Chondrocyte (in vitro differentiated cells): ENCODE measurements at regions not wholly inside any gene's neighbourhood (a gene's known extent, or its start where the extent isn't known, plus 50 kb on each side); places are given as distances from the start of the nearest gene placed in this dataset.
"Not testable (repeated sequence)": the region's sequence is repeated elsewhere in the genome, so short reads cannot be mapped to it uniquely, and the experiment has no call there.

Experiments
- DNase-seq: peaks from one replicate; pipeline ENCODE4 v3.0.0; 2021; ENCODE audit warnings: mixed read lengths, low spot score
- H3K27ac Mint-ChIP-seq: one replicate; pipeline ENCODE4 v1.8.0; 2021; ENCODE audit warnings: mild to moderate bottlenecking, moderate library complexity, mixed read lengths; ENCODE audit not compliant: unreplicated experiment
- H3K27me3 Mint-ChIP-seq: 2 replicates; pipeline ENCODE4 v1.8.0; 2021; ENCODE audit warnings: low read depth, mixed read lengths
- H3K36me3 Mint-ChIP-seq: 2 replicates; pipeline ENCODE4 v1.8.0; 2021; ENCODE audit warnings: low read depth, mixed read lengths
- H3K4me1 Mint-ChIP-seq: 2 replicates; pipeline ENCODE4 v1.8.0; 2021; ENCODE audit warnings: low read depth, mild to moderate bottlenecking, mixed read lengths
- H3K4me3 Mint-ChIP-seq: one replicate; pipeline ENCODE4 v1.8.0; 2021; ENCODE audit warnings: mild to moderate bottlenecking, moderate library complexity, mixed read lengths; ENCODE audit not compliant: unreplicated experiment
- H3K9me3 Mint-ChIP-seq: 2 replicates; pipeline ENCODE4 v1.8.0; 2021; ENCODE audit warnings: low read depth, mixed read lengths
- CTCF ChIP-seq: fragments of 200-600 bp; sonication (generic); IDR thresholded peaks from 2 replicates; pipeline ENCODE4 v1.5.0; 2021; ENCODE audit warnings: antibody characterized with exemption, mild to moderate bottlenecking, moderate library complexity

- no peak overlapping the region for H3K27ac Mint-ChIP-seq
- H3K4me3 Mint-ChIP-seq, result no peak overlapping the region
- TF ChIP-seq CTCF, result no peak
- DNase-seq, result no peak
- no peaks in the 10 kb centered on the region for H3K36me3 Mint-ChIP-seq
- H3K27me3 Mint-ChIP-seq, result no peaks in the 10 kb centered on the region
- H3K4me1 Mint-ChIP-seq, result peaks cover under 1% of the 10 kb centered on the region
- peaks cover 3% of the 10 kb centered on the region for H3K9me3 Mint-ChIP-seq
These were observed 425.0 kb upstream of the MEF2C start for GRCh38 chr5:89307972-89308371.

- not testable (repeated sequence) for H3K27me3 Mint-ChIP-seq, H3K27ac Mint-ChIP-seq, DNase-seq, H3K9me3 Mint-ChIP-seq, H3K36me3 Mint-ChIP-seq, H3K4me3 Mint-ChIP-seq, H3K4me1 Mint-ChIP-seq
These were observed 424.2 kb upstream of the MEF2C start for GRCh38 chr5:89307141-89307540.

- Mint-ChIP-seq H3K36me3 (no peaks in the 10 kb centered on the region), H3K27me3 (no peaks in the 10 kb centered on the region), H3K4me3 (no peak overlapping the region), H3K9me3 (peaks cover 3% of the 10 kb centered on the region), H3K4me1 (no peaks in the 10 kb centered on the region), H3K27ac (no peak overlapping the region)
- TF ChIP-seq CTCF, result no peak
- no peak for DNase-seq
These were observed 420.1 kb upstream of the MEF2C start for GRCh38 chr5:89303033-89303480.

GRCh38 chr5:89302102-89302891 is 419.3 kb upstream of the MEF2C start:
- Mint-ChIP-seq H3K4me1 (no peaks in the 10 kb centered on the region), H3K27ac (no peak overlapping the region), H3K9me3 (peaks cover 3% of the 10 kb centered on the region), H3K27me3 (no peaks in the 10 kb centered on the region), H3K4me3 (no peak overlapping the region), H3K36me3 (no peaks in the 10 kb centered on the region)
- no peak for DNase-seq
- no peak for TF ChIP-seq CTCF

GRCh38 chr5:89301321-89302025 is 418.5 kb upstream of the MEF2C start:
- Mint-ChIP-seq H3K36me3 (no peaks in the 10 kb centered on the region), H3K27ac (no peak overlapping the region), H3K4me3 (no peak overlapping the region), H3K4me1 (no peaks in the 10 kb centered on the region), H3K9me3 (no peaks in the 10 kb centered on the region), H3K27me3 (no peaks in the 10 kb centered on the region)
- TF ChIP-seq CTCF, result no peak
- no peak for DNase-seq
